ENCODE measurements at regions not wholly inside any gene's neighbourhood (a gene's known extent, or its start where the extent isn't known, plus 50 kb on each side); places are given as distances from the start of the nearest gene placed in this dataset.

GRCh38 chr13:29654384-29654783 lies 58.9 kb upstream of the SLC7A1 start:
- no peaks in the 10 kb centered on the region for H3K4me1 Mint-ChIP-seq (ENCODE audit: low read depth)
- H3K4me3 Mint-ChIP-seq, result no peak overlapping the region
- ATAC-seq (no peak), DNase-seq (no peak)
- ChIA-PET CTCF (no interaction called here), POLR2A (no interaction called here)
- peaks cover 3% of the 10 kb centered on the region for H3K36me3 Mint-ChIP-seq (ENCODE audit: low read depth)
- no peaks in the 10 kb centered on the region for H3K9me3 Mint-ChIP-seq (ENCODE audit: insufficient read depth)
- peaks cover 3% of the 10 kb centered on the region for H3K27me3 Mint-ChIP-seq (ENCODE audit: low read depth)
- no peak overlapping the region for H3K27ac Mint-ChIP-seq

GRCh38 chr13:29648760-29649159 lies 53.3 kb upstream of the SLC7A1 start:
- Mint-ChIP-seq H3K27ac (peak overlapping the region; percentile 70), H3K9me3 (ENCODE audit: insufficient read depth) (no peaks in the 10 kb centered on the region), H3K4me1 (ENCODE audit: low read depth) (peaks cover 9% of the 10 kb centered on the region), H3K4me3 (peak overlapping the region; percentile 48), H3K36me3 (ENCODE audit: low read depth) (peaks cover 4% of the 10 kb centered on the region), H3K27me3 (ENCODE audit: low read depth) (peaks cover under 1% of the 10 kb centered on the region)
- ATAC-seq (no peak), DNase-seq (no peak)
- ChIA-PET POLR2A (no interaction called here), CTCF (no interaction called here)
